Endothelial cell of umbilical vein (primary cell): ENCODE measurements at regions not wholly inside any gene's neighbourhood (a gene's known extent, or its start where the extent isn't known, plus 50 kb on each side); places are given as distances from the start of the nearest gene placed in this dataset.

Source experiments
- CTCF ChIP-seq, 2 donors: IDR thresholded peaks; 1 replicate in 1 of 2; 2 replicates in 1 of 2; pipeline ENCODE4 v1.5.1; 2011; ENCODE audit warnings: low read length in 2 of 2, mild to moderate bottlenecking in 2 of 2, moderate library complexity in 2 of 2, control low read depth in 1 of 2, inconsistent platforms in 1 of 2, low read depth in 1 of 2; ENCODE audit not compliant: insufficient read depth in 1 of 2; ENCODE audit errors: extremely low read depth in 1 of 2
- EZH2 ChIP-seq: IDR thresholded peaks from 2 replicates; pipeline ENCODE4 v1.6.1; 2012; ENCODE audit warnings: borderline replicate concordance, low read depth, mild to moderate bottlenecking, moderate library complexity, low read length, inconsistent platforms; ENCODE audit not compliant: severe bottlenecking
- GATA2 ChIP-seq: IDR thresholded peaks from 2 replicates; pipeline ENCODE4 v1.7.0; 2011; ENCODE audit warnings: low read depth, mild to moderate bottlenecking, moderate library complexity, mixed read lengths, low read length; ENCODE audit not compliant: insufficient read length, insufficient read depth
- MAX ChIP-seq: IDR thresholded peaks from 2 replicates; pipeline ENCODE4 v1.6.1; 2011; ENCODE audit not compliant: insufficient read depth, insufficient read length
- POLR2A ChIP-seq: IDR thresholded peaks from 2 replicates; pipeline ENCODE4 v1.6.1; 2012; ENCODE audit warnings: low read depth, mild to moderate bottlenecking, control low read depth, low read length

GRCh38 chr13:99760456-99760855 lies 211.1 kb downstream of the ZIC5 start:
- TF ChIP-seq CTCF (IDR thresholded peaks at IDR 0.05; ENCODE audit: extremely low read depth in 1 of 2, insufficient read depth in 1 of 2, low read depth in 1 of 2, low read length in 2 of 2) = no peak
- TF ChIP-seq GATA2 = no peak
- TF ChIP-seq POLR2A = no peak
- TF ChIP-seq EZH2 = no peak
- TF ChIP-seq MAX = no peak
